Putamen (tissue), 1 donor: ENCODE measurements at regions not wholly inside any gene's neighbourhood (a gene's known extent, or its start where the extent isn't known, plus 50 kb on each side); places are given as distances from the start of the nearest gene placed in this dataset.

ENCODE experiments used
- DNase-seq: peaks from one replicate; pipeline ENCODE4 v3.0.0-alpha.2; 2016; ENCODE audit warnings: low spot score

DNA sequence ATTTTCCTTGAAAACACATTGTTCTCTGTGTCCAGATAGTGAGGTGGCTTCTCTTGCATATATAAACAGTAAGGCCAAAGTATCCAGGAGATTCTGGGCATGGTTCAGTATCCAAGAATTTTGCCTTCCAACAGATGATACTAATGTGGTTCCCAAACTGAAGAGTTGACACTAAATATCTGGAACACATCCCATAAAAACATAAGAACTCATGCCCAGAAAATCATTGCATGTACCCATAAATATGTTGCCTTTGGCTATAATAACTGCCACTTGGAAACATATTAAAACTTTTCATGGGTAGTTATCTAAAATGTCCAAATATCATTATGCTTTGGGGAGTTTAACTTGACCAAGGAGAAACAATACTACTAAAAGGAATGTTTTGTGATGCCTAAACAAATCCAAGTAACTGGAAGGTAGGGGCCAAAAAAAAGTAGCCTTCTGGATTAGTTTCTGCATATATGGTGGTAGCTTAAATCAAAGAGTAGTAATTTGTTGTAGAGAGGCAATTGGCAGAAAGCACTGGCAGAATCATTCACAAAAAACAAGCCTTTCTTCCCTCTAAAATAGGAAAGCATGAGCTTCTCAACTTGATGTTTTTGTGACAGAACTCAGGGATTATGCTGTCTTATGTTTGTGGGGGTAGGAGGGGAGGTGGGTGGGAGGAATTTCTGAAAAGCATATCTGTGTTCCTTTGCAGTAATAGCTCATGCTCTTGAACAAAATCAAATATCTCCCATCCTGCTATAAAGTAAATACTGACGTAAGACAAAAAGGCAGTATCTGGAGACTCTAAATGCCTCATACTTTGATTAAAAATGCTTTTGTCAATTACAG, 753.9 kb downstream of the TUSC7 start:
- peak; percentile 55 for DNase-seq

DNA sequence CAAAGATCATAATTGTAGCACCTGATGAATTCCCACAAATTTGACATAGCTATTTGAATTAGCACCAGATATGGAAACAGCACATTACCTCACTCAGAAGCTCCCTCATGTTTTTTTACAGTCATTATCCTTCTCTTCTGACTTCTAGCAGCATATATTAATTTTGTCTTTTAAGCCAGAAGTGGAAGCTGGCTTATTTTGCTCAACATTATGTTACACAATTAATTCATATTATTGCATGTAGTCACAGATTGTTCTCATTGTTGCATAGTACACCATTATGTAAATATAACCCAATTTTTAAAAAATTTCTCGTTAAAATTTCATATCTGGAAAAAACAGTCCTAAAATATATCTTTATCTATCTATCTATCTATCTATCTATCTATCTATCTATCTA, 762.3 kb downstream of the TUSC7 start:
- no peak for DNase-seq

DNA sequence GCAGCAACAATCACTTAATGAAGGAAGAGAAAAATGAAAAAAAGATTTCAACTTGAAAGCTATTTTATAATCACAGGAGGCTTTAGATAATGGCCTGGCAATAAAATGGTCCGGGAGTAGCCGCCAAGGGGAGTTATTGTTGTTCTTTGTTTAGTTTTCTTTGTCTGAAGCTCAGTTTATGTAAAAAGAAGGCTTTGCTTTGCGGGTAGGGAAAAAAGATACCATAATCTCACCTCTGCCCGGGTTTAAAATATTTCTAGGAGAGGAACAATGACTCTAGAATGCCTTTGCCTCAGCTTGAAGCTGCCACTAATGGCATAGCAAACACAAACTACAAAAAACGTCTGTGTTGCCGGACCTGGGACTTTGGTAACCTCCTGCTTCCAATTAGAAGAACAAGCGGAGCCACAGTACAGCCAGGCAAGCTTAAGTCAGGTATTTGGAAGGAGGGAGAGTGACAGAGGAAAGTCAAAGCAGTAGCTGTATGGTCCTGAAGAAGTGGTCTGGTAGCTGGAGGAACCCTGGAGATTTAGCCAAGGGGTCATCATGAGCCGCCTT, 764.5 kb downstream of the TUSC7 start:
- DNase-seq, result no peak

DNA sequence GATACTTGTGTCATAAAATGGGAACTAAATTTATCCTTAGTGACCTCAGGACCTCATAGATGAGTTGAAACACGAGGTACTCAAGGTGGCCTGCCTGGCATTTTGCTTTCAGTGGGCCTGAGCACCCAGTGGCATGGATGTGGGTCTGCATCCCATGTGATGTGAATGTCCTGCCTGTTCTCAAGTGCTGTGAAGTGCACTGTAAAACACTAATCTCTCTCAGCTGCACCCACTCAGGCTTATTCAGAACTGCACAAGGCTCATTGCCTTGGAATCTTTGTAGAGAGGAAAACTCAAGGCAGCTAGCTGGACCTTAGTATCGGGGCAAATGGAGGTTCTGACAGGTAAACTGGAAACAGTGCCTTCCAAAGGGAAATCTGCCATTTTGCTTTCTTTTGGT, 767.0 kb downstream of the TUSC7 start:
- DNase-seq, result no peak

DNA sequence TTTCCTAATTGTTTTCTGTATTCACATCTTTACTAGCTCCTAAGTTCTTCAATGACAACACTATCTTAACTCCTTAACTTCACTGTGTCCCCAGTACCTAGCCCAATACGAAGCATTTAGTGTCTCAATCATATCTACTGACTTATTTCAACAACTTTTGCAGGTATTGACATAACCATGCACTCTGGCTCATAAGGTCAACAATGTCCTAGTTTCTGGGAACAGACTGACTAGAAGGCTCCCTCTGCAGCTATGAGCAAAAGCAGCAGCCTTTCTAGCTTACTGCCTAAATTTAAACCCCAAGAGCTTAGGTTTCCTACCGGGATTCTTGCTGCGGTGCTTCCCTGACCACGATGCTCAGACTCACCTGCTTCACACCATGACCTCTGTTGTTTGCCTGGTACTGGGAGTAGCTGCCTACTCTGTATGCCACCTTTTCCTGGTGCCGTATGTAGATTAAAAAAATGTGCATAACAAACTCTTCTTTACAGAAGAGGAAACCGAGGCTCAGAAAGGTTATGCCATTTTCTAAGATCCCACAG, 767.7 kb downstream of the TUSC7 start:
- no peak for DNase-seq

DNA sequence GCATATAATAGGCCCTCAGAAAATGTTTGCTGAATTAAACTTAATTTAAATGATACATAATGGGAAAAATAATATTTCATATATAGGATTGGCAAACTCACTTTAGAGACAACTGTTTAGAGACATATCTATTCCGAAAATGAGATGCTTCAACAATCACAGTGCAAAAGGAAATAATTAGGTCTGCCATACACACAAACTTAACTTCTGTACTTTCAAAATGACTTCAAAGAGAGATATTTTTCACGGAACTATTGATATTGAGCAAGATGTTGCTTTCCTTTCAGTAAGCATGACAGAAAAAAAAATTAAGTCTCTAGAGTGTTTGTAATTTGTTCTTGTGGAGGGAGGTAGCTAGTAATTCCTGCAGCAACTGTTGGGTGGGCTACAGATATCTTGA, 769.5 kb downstream of the TUSC7 start:
- DNase-seq, result no peak

DNA sequence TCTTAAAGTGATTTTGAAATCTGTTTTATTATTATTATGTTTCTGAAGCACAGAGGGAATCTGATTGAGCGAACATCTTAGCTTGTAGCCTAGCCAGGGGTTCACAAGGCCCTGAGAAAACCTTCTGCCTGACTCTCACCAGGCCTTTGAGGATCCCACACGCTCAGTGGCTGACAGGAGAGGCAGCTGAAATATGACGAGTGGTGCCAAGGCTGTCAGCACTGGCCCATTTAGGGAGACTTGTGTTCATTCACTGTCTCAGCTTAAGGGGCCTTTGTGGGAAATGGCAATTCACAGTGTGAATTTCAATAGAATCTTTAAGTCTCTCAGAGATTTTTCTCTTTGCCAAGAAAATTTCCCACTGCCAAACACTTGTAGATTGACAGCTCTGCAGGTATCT, 770.9 kb downstream of the TUSC7 start:
- no peak for DNase-seq

DNA sequence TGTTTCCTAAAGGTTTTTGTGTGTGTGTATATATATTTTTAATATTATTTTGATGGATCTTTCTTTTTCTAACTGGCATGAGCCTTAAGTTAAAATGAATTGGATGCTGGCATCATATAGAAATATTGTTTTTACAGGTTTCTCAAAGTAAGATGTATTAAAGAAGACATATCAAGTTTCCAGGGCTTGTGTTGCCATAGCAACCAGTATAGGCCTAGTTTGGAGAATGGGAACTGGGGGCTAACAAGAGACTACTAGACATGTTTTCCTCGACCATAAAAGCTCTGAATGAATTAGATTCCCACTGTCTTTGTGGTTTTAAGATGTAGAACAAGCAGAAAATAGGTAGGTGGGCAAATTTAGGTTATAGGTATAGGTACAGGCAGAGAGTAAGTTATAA, 771.4 kb downstream of the TUSC7 start:
- no peak for DNase-seq

DNA sequence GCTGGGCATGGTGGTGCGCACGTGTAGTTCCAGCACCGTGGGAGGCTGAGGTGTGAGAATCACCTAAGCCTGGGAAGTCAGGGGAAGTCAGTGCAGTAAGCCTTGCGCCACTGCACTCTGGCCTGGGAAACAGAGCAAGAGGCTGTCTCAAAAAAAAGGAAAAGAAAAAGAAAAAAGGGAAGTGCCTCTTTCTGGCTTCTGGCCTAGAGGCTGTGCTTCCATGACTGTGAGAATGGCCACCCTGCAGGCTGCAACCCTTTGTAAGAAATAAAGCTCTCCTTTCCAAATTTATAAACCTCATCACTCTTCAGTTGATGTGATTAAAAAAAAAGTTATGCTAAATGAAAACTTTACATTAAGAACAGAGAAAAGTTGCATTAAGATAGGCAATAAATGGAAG, 774.3 kb downstream of the TUSC7 start:
- no peak for DNase-seq

DNA sequence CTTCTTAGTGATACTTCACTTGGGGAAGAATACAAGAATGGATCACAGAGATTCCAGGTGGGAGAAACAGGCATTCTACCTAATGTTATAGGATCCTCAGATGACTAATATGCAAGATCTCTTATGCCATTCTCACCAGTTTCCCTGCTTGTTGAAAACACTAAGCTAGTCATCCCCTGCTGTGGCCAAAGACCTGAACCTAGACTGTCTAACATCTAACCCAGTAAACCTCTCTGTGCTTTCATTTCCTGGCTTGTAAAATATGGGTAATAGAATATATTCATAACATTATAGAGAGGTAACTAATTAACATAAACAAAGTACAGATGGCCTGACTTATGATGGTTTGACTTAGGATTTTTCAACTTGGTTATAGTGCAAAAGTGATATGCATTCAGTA, 776.3 kb downstream of the TUSC7 start:
- no peak for DNase-seq

DNA sequence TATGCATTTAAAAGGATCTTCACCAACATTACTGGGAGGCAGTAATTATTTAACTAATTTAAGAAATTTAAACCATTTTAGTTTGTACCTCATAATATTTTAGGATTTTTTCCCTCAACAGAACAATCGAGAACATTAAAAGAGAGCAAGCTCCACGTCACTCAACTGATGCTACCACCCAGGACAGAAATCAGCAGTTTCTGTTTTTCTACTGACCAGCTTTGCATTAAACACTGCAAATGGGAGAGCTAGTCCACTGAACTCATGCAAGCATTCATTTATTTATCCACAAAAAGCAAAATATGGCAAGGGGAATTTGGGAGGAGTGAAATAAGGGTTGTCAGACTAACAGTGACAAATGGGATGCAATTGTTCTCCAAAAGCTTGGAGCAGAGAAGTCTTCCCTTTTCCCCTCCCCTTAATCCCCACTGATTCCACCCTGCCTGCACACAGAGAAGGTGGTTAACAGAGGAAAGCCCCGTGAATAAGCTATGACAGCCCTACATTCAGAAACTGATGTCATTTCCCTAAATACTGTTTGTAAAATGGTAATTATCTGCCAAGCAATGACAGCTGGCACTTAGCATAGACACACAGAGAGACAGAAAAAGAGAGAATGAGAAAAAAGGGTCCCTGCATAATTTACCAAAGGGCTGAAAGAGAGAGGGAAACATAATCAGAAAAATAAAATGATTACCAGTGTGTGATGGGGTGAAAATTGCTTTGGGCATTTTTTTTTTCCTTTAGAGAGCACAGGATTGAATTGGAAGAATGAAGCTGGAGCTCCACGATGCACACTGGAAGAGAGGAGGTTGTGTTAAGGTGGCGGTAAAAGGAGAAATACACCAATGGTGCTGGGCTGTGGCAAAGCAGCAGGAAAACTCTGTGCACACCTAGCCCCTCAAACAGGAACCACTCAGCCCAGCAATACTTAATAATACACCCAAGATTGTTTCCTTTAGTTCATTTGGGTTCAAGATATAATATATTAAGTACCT, 777.4 kb downstream of the TUSC7 start:
- DNase-seq, result no peak

DNA sequence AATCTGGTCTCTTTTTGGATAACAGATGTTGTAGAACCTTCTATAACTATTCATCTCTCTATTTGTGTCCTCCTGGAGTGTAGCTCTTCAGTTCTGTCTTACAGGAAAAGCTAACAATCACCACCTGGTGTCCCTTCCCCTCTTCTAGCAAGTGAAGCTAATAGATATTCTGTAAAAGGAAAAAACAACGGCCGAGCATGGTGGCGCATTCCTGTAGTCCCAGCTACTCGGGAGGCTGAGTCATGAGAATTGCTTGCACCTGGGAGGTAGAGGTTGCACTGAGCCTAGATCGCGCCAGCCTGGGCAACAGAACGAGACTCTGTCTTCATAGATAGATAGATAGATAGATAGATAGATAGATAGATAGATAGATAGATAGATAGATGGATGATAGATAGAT, 779.4 kb downstream of the TUSC7 start:
- DNase-seq, result no peak

DNA sequence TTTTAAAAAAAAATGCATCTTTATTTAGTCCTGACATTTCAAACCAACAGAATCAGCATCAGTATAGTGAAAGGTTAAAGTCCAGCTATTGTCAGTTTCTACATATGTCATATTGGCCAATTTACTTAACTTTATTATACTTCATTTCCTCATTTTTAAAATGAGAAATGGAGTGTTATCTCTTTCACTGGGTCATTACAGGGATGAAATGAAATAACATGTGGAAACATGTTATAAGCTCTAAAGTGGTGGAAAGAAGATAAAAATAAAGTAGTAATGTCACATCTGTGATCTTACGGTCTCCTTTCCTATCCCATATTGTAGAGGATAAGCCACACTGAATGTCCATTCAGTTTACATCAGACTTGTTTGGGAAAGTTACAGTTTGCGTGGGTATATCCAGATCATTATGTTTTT, 780.1 kb downstream of the TUSC7 start:
- DNase-seq, result no peak

DNA sequence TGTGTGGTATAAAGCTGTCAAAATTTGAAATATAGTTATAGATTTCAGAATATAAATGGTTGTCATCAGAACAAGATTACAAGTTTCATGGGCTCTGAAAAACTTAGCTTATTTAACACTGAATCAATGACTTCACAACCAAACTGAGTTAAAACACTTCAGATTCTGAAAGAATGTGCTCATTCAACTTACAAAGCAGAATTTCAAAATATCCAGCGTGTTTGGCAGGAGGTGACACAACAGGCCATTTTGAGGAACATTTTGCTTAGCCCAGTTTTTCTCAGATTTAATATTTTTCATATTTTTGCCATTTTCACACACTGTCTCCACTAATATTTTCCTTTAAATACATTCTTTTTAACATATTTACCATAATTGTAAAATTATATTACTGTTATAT, 781.1 kb downstream of the TUSC7 start:
- DNase-seq, result no peak

DNA sequence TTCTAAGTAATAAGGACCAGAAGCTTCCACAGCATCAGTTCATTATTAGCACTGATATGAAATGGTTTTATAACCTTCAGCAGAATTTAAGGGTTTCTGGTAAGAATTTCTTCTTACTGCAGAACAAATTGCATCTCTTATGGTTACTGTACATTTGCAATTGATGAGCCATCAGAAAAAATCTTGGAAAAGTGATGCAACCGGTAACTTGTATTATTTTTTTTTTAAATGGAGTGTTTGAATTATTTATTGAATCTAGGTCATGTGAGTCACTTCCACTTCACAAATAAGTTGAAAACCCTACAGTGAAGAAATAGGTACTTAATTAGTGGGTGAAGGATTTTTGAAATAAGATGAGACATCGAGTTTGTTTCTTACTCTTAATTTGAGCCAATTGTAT, 786.0 kb downstream of the TUSC7 start:
- DNase-seq, result no peak

DNA sequence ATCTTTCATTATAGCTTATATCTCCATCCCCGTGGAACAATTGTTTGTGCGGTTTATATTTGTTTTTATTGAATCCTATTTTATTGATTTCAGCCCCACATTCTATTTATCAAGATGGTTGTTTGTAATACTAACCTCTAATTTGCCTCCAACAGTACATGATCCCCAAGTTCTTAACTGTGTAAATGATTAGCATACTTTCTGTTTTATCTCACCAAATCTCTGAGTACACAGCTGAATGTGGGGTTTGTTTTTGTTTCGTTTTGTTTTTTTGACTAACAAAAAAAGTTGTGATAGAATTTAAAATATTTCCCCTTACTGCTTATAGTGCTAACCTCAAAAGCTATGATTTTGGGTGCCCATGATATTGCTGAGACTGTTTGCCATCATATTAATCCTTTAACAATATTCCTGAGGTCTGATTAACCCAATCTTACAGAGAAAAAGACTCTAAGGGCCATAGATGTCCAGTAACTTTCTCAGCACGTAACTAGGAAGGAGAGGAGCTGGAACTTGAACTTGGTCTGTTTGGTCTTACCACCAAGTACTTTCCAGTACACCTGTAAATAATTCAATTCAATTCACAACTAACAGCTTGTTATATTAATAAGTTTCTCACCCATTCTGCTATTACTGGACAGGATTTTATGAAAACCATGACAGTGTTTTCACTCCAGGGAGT, 789.8 kb downstream of the TUSC7 start:
- DNase-seq, result no peak

DNA sequence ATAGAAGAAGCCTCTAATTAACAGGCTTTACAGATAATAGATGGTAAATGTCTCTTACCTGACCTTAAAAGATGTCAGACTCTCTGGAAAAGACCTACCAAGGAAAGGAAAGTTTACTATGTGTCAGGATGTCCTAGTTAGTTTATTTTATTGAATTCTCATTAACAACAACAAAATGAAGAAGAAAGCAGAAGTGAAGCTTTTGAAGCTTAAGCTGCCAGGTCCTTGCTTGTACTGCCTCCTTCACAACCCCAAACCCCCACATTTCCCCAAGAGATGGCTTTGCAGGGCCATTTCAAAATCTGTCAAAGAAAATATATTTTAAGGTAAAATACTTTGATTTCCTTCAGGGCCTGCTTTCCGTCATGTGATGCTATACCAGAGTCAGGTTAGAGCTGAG, 798.4 kb downstream of the TUSC7 start:
- no peak for DNase-seq

DNA sequence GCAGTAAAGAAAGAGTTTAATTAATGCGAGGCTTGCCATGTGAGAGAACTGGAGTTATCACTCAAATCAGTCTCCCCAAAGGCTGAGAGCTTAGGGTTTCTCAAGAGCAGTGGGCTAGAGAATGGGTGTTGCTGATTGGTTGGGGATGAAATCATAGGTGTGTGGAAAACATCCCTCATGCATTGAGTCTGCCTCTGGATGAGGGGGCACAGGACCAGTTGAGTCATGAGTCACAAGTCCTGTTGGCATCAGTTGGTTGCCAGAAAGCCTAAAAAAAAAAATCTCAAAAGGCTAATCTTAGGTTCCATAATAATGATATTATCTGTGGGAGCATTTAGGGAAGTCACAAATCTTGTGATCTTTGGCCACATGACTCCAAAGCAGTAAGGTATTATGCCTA, 800.3 kb downstream of the TUSC7 start:
- DNase-seq, result no peak

DNA sequence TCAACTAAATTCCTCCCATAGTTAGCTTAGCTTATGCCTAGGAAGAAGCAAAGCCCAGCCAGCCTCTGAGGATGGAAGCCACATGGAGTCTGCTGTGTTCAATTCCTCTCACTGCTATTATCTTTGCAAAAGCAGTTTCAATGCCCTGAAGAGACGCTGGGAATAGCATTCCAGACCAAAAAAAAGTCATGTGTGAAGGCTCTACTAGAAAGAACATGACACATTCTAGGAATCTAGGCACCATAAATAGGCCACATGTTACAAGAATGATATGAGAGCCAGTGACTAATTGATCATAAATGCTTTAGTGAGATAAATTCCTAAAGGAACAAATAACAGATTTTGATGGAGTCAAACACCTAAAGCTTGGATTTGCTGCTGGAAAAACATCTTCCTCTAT, 800.8 kb downstream of the TUSC7 start:
- DNase-seq, result no peak

DNA sequence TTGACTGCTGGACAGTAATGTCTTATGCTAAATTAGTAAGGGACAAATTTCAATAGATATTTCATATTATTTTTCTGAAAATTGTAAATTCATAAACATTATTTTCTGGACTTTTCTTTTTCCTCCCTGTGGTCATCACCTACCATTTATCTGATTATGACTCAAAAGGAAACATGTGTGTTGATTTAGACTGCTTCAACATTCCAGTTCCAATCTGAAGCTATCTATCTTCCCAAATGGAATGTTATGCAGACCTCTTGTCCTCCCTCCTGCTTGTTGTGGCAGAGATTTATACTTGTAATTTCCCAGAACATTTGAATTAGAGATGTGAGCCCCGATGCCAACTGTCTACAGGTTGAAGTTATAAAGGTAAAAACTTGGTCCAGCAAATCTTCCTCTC, 803.4 kb downstream of the TUSC7 start:
- no peak for DNase-seq

DNA sequence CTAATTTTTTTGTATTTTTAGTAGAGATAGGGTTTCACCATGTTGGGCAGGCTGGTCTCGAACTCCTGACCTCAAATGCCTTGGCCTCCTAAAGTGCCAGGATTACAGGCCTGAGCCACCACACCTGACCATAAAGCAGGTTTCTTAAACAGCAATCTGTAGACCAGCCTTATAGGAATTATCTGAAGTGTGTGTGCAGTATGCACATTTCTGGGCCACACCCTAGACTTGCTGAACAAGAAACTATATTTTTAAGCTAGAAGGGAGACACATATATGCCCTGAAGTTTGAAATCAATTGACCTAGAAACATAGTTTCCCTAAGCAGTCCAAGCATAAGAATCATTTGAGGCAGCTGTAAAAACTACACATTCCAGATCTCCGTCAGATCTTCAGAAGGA, 805.7 kb downstream of the TUSC7 start:
- no peak for DNase-seq

DNA sequence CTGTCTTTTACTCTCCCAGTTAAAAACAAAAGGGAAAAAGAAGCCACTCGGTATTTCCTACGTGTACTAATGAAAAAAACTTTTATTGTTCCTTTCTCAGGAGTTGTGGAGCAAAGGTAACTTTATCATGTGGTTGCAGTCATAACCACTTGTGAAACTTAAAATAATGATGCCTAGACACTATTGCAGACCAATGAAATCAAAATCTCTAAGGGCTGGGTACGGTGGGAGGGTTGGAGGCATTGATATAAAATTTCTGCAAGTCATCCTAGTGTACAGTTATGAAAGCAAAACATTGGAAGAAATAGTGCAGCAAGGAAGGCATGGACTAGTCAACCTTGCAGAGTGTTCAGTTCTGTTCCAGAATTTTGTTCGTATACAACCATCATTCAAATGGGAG, 808.8 kb downstream of the TUSC7 start:
- DNase-seq, result no peak
